GM23248 (cell line): ENCODE measurements at regions not wholly inside any gene's neighbourhood (a gene's known extent, or its start where the extent isn't known, plus 50 kb on each side); places are given as distances from the start of the nearest gene placed in this dataset.
"Not testable (repeated sequence)": the region's sequence is repeated elsewhere in the genome, so short reads cannot be mapped to it uniquely, and the experiment has no call there.

Source experiments
- EZH2 ChIP-seq: fragments of 200-600 bp; sonication (generic); IDR thresholded peaks from 2 replicates; pipeline ENCODE4 v1.6.1; 2018; ENCODE audit warnings: antibody characterized with exemption, mild to moderate bottlenecking; ENCODE audit not compliant: insufficient read depth, poor library complexity, severe bottlenecking
- EZH2phosphoT487 ChIP-seq: fragments of 200-600 bp; sonication (generic); IDR thresholded peaks from 2 replicates; pipeline ENCODE4 v1.6.1; 2018; ENCODE audit warnings: antibody characterized with exemption, moderate library complexity, mild to moderate bottlenecking, low read depth; ENCODE audit not compliant: insufficient read depth

GRCh38 chrX:137122651-137123050, 88.9 kb upstream of the GPR101 start:
- TF ChIP-seq EZH2, EZH2phosphoT487: not testable (repeated sequence)
